ENCODE measurements at regions not wholly inside any gene's neighbourhood (a gene's known extent, or its start where the extent isn't known, plus 50 kb on each side); places are given as distances from the start of the nearest gene placed in this dataset.

GRCh38 chr5:174448662-174449061, 275.7 kb upstream of the MSX2 start:
- H3K36me3 ChIP-seq (ENCODE audit: insufficient read depth, low read length): no peaks in the 10 kb centered on the region
- no peaks in the 10 kb centered on the region for H4K20me1 ChIP-seq (ENCODE audit: insufficient read depth, low read length, poor library complexity, severe bottlenecking)
- H3K4me2 ChIP-seq (ENCODE audit: low read depth, low read length, poor library complexity, severe bottlenecking): no peak overlapping the region
- no peaks in the 10 kb centered on the region for H3K9me2 ChIP-seq (replicated peaks; ENCODE audit: low read depth, low read length)
- peaks cover 41% of the 10 kb centered on the region for H3K79me2 ChIP-seq (ENCODE audit: insufficient read depth, low read length)
- H3K4me3 ChIP-seq (ENCODE audit: low read length, poor library complexity, severe bottlenecking): no peak overlapping the region
- H3K9ac ChIP-seq (ENCODE audit: low read depth, low read length, poor library complexity, severe bottlenecking): no peak overlapping the region
- no peaks in the 10 kb centered on the region for H3K27me3 ChIP-seq (ENCODE audit: insufficient read depth, low read length, poor library complexity, severe bottlenecking)
- TF ChIP-seq CTCF (conservative IDR thresholded peaks at IDR 0.05; ENCODE audit: low read length): no peak
- no peak for TF ChIP-seq EZH2phosphoT487 (IDR thresholded peaks at IDR 0.05; ENCODE audit: borderline replicate concordance)
- H2AFZ ChIP-seq (ENCODE audit: low read length): no peak overlapping the region
- H3K4me1 ChIP-seq (ENCODE audit: insufficient read depth, low read length, poor library complexity, severe bottlenecking): peaks cover 24% of the 10 kb centered on the region
- 0 out of 2 replicates have a peak, but pooled peaks cover 8% of the 10 kb centered on the region for H3K9me3 ChIP-seq (ENCODE audit: insufficient read depth, low read depth, low read length)
- no peaks in the 10 kb centered on the region for H3F3A ChIP-seq (ENCODE audit: low read depth)

- Histone ChIP-seq H3K79me2 (ENCODE audit: insufficient read depth, low read length) (peaks cover 37% of the 10 kb centered on the region), H3K9ac (ENCODE audit: low read depth, low read length, poor library complexity, severe bottlenecking) (peak overlapping the region; percentile 88), H2AFZ (ENCODE audit: low read length) (no peak overlapping the region), H3K27me3 (ENCODE audit: insufficient read depth, low read length, poor library complexity, severe bottlenecking) (no peaks in the 10 kb centered on the region), H3K4me1 (ENCODE audit: insufficient read depth, low read length, poor library complexity, severe bottlenecking) (peaks cover 29% of the 10 kb centered on the region), H3K4me2 (ENCODE audit: low read depth, low read length, poor library complexity, severe bottlenecking) (peak overlapping the region; percentile 91), H3K36me3 (ENCODE audit: insufficient read depth, low read length) (no peaks in the 10 kb centered on the region), H3K4me3 (ENCODE audit: low read length, poor library complexity, severe bottlenecking) (peak overlapping the region; percentile 85), H3F3A (ENCODE audit: low read depth) (peaks cover 6% of the 10 kb centered on the region; the same call in 1 of the 2 replicates), H4K20me1 (ENCODE audit: insufficient read depth, low read length, poor library complexity, severe bottlenecking) (no peaks in the 10 kb centered on the region), H3K9me3 (ENCODE audit: insufficient read depth, low read depth, low read length) (0 out of 2 replicates have a peak, but pooled peaks cover 8% of the 10 kb centered on the region), H3K9me2 (replicated peaks; ENCODE audit: low read depth, low read length) (no peaks in the 10 kb centered on the region)
- no peak for TF ChIP-seq EZH2phosphoT487 (IDR thresholded peaks at IDR 0.05; ENCODE audit: borderline replicate concordance)
- no peak for TF ChIP-seq CTCF (conservative IDR thresholded peaks at IDR 0.05; ENCODE audit: low read length)
These were observed 270.7 kb upstream of the MSX2 start for GRCh38 chr5:174453690-174454089.

GRCh38 chr5:174454464-174454863, 269.9 kb upstream of the MSX2 start:
- Histone ChIP-seq H3K36me3 (ENCODE audit: insufficient read depth, low read length) (no peaks in the 10 kb centered on the region), H3K4me1 (ENCODE audit: insufficient read depth, low read length, poor library complexity, severe bottlenecking) (peaks cover 26% of the 10 kb centered on the region), H3K9me2 (replicated peaks; ENCODE audit: low read depth, low read length) (no peaks in the 10 kb centered on the region), H3K79me2 (ENCODE audit: insufficient read depth, low read length) (peaks cover 37% of the 10 kb centered on the region), H3F3A (ENCODE audit: low read depth) (peaks cover 6% of the 10 kb centered on the region; the same call in 1 of the 2 replicates), H3K27me3 (ENCODE audit: insufficient read depth, low read length, poor library complexity, severe bottlenecking) (no peaks in the 10 kb centered on the region), H3K4me2 (ENCODE audit: low read depth, low read length, poor library complexity, severe bottlenecking) (peak overlapping the region; percentile 91), H2AFZ (ENCODE audit: low read length) (no peak overlapping the region), H3K4me3 (ENCODE audit: low read length, poor library complexity, severe bottlenecking) (peak overlapping the region; percentile 85), H3K9ac (ENCODE audit: low read depth, low read length, poor library complexity, severe bottlenecking) (peak overlapping the region; percentile 88), H4K20me1 (ENCODE audit: insufficient read depth, low read length, poor library complexity, severe bottlenecking) (no peaks in the 10 kb centered on the region), H3K9me3 (ENCODE audit: insufficient read depth, low read depth, low read length) (0 out of 2 replicates have a peak, but pooled peaks cover 8% of the 10 kb centered on the region)
- no peak for TF ChIP-seq EZH2phosphoT487 (IDR thresholded peaks at IDR 0.05; ENCODE audit: borderline replicate concordance)

- Histone ChIP-seq H3K9me3 (ENCODE audit: insufficient read depth, low read depth, low read length) (0 out of 2 replicates have a peak, but pooled peaks cover 7% of the 10 kb centered on the region), H4K20me1 (ENCODE audit: insufficient read depth, low read length, poor library complexity, severe bottlenecking) (no peaks in the 10 kb centered on the region), H3K4me3 (ENCODE audit: low read length, poor library complexity, severe bottlenecking) (peak overlapping the region; percentile 85), H3K4me2 (ENCODE audit: low read depth, low read length, poor library complexity, severe bottlenecking) (peak overlapping the region; percentile 74), H3F3A (ENCODE audit: low read depth) (peaks cover 6% of the 10 kb centered on the region; the same call in 1 of the 2 replicates), H3K9me2 (replicated peaks; ENCODE audit: low read depth, low read length) (no peaks in the 10 kb centered on the region), H3K4me1 (ENCODE audit: insufficient read depth, low read length, poor library complexity, severe bottlenecking) (peaks cover 26% of the 10 kb centered on the region), H3K9ac (ENCODE audit: low read depth, low read length, poor library complexity, severe bottlenecking) (peak overlapping the region; percentile 60), H3K27me3 (ENCODE audit: insufficient read depth, low read length, poor library complexity, severe bottlenecking) (no peaks in the 10 kb centered on the region), H3K36me3 (ENCODE audit: insufficient read depth, low read length) (no peaks in the 10 kb centered on the region), H2AFZ (ENCODE audit: low read length) (no peak overlapping the region), H3K79me2 (ENCODE audit: insufficient read depth, low read length) (peaks cover 33% of the 10 kb centered on the region)
- TF ChIP-seq EZH2phosphoT487 (IDR thresholded peaks at IDR 0.05; ENCODE audit: borderline replicate concordance) (no peak), CTCF (conservative IDR thresholded peaks at IDR 0.05; ENCODE audit: low read length) (no peak)
These were observed 269.5 kb upstream of the MSX2 start for GRCh38 chr5:174454890-174455289.

Measured in Loucy (cell line).